Lower lobe of right lung (tissue), 2 donors: ENCODE measurements at regions not wholly inside any gene's neighbourhood (a gene's known extent, or its start where the extent isn't known, plus 50 kb on each side); places are given as distances from the start of the nearest gene placed in this dataset.

Experiments used
- ATAC-seq, 2 donors: fragments of 200-7000 bp; cut with Tn5 transposase; one replicate each; pipeline ENCODE4 v1.9.1; 2020 to 2022; ENCODE audit warnings: mild to moderate bottlenecking in 2 of 2, moderate library complexity in 2 of 2
- DNase-seq: peaks from one replicate; pipeline ENCODE4 v3.0.0-alpha.2; 2020
- H3K27ac ChIP-seq: fragments of 200-600 bp; one replicate; pipeline ENCODE4 v1.8.0; 2022
- H3K27me3 ChIP-seq: fragments of 200-600 bp; one replicate; pipeline ENCODE4 v1.8.0; 2022; ENCODE audit warnings: low read depth
- H3K36me3 ChIP-seq: fragments of 200-600 bp; one replicate; pipeline ENCODE4 v1.8.0; 2022; ENCODE audit warnings: mild to moderate bottlenecking
- H3K4me1 ChIP-seq: fragments of 200-600 bp; one replicate; pipeline ENCODE4 v1.8.0; 2022
- H3K4me3 ChIP-seq: fragments of 200-600 bp; one replicate; pipeline ENCODE4 v1.8.0; 2022; ENCODE audit warnings: mild to moderate bottlenecking
- H3K9me3 ChIP-seq: fragments of 200-600 bp; one replicate; pipeline ENCODE4 v1.8.0; 2022
- intact Hi-C: fragments of 100-400 bp; cut with DNase I; formaldehyde crosslinking; loops from one replicate; pipeline ENCODE4 v1.11.0; 2022
- TF ChIP-seq, protein P1 (sequence below): fragments of 200-600 bp; IDR thresholded peaks from one replicate; pipeline ENCODE4 v1.8.0; 2022; ENCODE audit warnings: antibody characterized with exemption, mild to moderate bottlenecking
- donor health status: DM: no; HTN: yes; CAD: no; lungs with severe emphysema.

DNA sequence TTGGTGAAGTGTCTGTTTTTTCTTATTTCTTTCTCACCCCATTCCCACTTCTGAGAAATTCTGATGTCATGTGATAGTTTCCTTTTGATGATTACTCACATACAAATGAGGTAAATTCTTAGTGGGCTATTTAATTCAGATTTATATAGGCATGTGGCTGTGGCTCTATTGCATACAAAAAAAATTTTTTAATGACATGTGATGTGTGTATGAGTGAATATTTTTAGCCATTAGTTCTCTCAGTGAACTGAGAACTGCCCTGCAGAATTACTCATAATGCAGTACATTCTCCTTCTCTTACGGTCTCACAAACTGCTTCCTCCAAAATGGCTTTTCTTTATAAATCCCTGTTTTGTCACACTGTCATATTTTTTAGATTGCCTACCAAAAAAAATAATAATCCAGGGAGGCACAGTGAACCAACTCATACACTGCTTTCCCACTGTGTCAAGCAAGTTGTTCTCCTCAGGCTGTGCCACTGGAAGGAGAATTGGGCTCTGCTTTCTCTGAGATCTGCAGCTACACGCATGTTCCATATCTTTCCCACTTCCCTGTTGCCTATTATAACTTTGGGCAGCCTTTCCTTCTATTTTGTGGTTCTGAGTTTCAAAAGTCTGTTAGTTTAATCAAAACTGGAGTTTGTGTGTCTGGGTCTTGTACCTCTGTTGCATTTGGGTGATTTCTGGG, 415.7 kb upstream of the THBS1 start:
- Histone ChIP-seq H3K4me3 (no peak overlapping the region), H3K36me3 (no peaks in the 10 kb centered on the region), H3K9me3 (no peaks in the 10 kb centered on the region), H3K4me1 (peaks cover 7% of the 10 kb centered on the region), H3K27ac (no peak overlapping the region), H3K27me3 (no peaks in the 10 kb centered on the region)
- TF ChIP-seq, protein P1, sequence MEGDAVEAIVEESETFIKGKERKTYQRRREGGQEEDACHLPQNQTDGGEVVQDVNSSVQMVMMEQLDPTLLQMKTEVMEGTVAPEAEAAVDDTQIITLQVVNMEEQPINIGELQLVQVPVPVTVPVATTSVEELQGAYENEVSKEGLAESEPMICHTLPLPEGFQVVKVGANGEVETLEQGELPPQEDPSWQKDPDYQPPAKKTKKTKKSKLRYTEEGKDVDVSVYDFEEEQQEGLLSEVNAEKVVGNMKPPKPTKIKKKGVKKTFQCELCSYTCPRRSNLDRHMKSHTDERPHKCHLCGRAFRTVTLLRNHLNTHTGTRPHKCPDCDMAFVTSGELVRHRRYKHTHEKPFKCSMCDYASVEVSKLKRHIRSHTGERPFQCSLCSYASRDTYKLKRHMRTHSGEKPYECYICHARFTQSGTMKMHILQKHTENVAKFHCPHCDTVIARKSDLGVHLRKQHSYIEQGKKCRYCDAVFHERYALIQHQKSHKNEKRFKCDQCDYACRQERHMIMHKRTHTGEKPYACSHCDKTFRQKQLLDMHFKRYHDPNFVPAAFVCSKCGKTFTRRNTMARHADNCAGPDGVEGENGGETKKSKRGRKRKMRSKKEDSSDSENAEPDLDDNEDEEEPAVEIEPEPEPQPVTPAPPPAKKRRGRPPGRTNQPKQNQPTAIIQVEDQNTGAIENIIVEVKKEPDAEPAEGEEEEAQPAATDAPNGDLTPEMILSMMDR: no peak
- ATAC-seq: no peak
- intact Hi-C loops: no loop called here
- DNase-seq: no peak

DNA sequence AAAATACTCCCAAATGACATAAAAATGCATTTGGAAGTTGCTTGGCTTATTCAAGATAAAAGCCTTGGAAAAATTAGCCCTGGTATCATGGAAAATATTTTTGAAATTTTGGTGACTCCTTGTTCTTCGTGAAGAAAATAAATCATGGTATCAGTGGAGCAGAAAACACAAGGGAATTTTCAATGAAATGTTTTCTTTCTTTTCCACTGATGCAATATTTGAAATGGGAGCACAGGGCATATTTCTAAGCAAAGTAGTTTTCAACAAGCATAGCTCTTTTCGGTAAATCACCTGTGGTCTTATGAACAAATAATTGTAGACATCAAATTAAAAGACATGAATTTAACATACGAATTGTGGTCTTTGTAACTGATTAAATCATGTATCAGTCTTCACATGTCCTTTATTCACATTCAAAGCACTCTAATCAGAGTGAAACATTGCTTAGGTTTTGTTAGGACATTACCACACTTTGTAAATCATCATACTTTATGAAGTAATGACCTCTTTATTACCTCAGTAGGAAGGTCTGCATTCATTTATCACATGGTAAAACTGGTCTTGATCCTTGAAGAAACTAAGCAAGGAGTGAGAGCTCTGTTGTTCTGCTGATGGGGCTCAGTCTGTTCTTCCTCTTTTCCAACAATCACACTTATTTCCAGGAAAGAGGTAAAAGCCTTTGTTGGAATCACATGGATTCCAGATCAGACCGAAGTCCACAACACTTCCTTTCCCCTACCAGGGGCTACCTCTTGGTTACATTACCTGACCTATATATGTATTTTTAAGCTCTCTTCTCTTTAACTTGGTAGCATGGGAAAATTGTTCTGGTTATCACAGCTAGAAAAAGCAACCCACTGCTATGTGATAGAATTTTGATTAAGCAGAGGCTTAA, 413.5 kb upstream of the THBS1 start:
- intact Hi-C loops: no loop called here
- DNase-seq (no peak), ATAC-seq (no peak)
- Histone ChIP-seq H3K27me3 (no peaks in the 10 kb centered on the region), H3K27ac (no peak overlapping the region), H3K4me3 (no peak overlapping the region), H3K36me3 (no peaks in the 10 kb centered on the region), H3K9me3 (no peaks in the 10 kb centered on the region), H3K4me1 (peaks cover 15% of the 10 kb centered on the region)
- TF ChIP-seq, protein P1: no peak

- intact Hi-C loops: loop anchor here (10.0 kb wide), 1 partner anchor 413 kb away; the partner anchor contains the start of gene THBS1
- Histone ChIP-seq H3K36me3 (no peaks in the 10 kb centered on the region), H3K9me3 (no peaks in the 10 kb centered on the region), H3K27me3 (no peaks in the 10 kb centered on the region), H3K27ac (peak overlapping the region; percentile 63), H3K4me1 (peaks cover 23% of the 10 kb centered on the region), H3K4me3 (no peak overlapping the region)
- peak; percentile 52 for DNase-seq
- TF ChIP-seq, protein P1: peak; percentile 42
- ATAC-seq: peak; percentile 90 to 95
These were observed 408.9 kb upstream of the THBS1 start for GRCh38 chr15:39171944-39172368.

GRCh38 chr15:39172380-39173281, 408.2 kb upstream of the THBS1 start:
- DNase-seq (no peak), ATAC-seq (peak; percentile 68 to 80)
- TF ChIP-seq, protein P1: no peak
- intact Hi-C loops: loop anchor here (10.0 kb wide), 1 partner anchor 412 kb away; the partner anchor contains the start of gene THBS1
- peak overlapping the region; percentile 63 for H3K27ac ChIP-seq
- peaks cover 19% of the 10 kb centered on the region for H3K4me1 ChIP-seq
- H3K27me3 ChIP-seq: no peaks in the 10 kb centered on the region
- H3K4me3 ChIP-seq: no peak overlapping the region
- no peaks in the 10 kb centered on the region for H3K36me3 ChIP-seq
- no peaks in the 10 kb centered on the region for H3K9me3 ChIP-seq

GRCh38 chr15:39173426-39173825, 407.5 kb upstream of the THBS1 start:
- Histone ChIP-seq H3K4me3 (no peak overlapping the region), H3K36me3 (no peaks in the 10 kb centered on the region), H3K27ac (peak overlapping the region; percentile 63), H3K9me3 (no peaks in the 10 kb centered on the region), H3K27me3 (no peaks in the 10 kb centered on the region), H3K4me1 (peaks cover 17% of the 10 kb centered on the region)
- TF ChIP-seq, protein P1: no peak
- ATAC-seq: no peak
- no peak for DNase-seq
- intact Hi-C loops: loop anchor here (10.0 kb wide), 1 partner anchor 411 kb away; the partner anchor contains the start of gene THBS1
